TTC549 (cell line): ENCODE measurements at regions not wholly inside any gene's neighbourhood (a gene's known extent, or its start where the extent isn't known, plus 50 kb on each side); places are given as distances from the start of the nearest gene placed in this dataset.
"Not testable (repeated sequence)": the region's sequence is repeated elsewhere in the genome, so short reads cannot be mapped to it uniquely, and the experiment has no call there.

Source experiments
- FAIRE-seq: peaks from 2 replicates; lab custom pipeline; 2012; peaks lifted over from hg19 to GRCh38; lab: Jason Lieb, UNC

- no peak for FAIRE-seq
These were observed 232.8 kb upstream of the MCHR2 start for GRCh38 chr6:100226811-100227210.

- FAIRE-seq: not testable (repeated sequence)
These were observed 229.9 kb upstream of the MCHR2 start for GRCh38 chr6:100223952-100224351.

DNA sequence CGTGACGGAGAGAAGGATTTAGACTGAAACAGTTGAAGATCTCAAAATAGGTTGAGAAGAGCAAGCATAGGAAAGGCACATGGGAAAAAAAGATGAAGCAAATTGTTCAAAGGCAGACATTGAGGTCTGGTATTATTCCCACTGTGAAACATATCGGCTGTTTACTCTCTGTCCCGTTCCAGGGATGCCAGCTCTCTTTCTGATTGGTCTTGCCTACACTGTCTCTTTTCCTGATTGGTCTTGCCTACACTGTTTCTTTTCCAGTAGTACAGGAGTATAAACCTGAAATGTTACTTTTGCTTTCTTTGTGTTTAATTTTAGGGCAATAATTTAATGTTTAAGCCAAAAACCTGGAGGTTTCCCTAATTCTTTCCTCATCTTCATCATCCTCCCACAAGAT lies 226.5 kb upstream of the MCHR2 start:
- FAIRE-seq: no peak

DNA sequence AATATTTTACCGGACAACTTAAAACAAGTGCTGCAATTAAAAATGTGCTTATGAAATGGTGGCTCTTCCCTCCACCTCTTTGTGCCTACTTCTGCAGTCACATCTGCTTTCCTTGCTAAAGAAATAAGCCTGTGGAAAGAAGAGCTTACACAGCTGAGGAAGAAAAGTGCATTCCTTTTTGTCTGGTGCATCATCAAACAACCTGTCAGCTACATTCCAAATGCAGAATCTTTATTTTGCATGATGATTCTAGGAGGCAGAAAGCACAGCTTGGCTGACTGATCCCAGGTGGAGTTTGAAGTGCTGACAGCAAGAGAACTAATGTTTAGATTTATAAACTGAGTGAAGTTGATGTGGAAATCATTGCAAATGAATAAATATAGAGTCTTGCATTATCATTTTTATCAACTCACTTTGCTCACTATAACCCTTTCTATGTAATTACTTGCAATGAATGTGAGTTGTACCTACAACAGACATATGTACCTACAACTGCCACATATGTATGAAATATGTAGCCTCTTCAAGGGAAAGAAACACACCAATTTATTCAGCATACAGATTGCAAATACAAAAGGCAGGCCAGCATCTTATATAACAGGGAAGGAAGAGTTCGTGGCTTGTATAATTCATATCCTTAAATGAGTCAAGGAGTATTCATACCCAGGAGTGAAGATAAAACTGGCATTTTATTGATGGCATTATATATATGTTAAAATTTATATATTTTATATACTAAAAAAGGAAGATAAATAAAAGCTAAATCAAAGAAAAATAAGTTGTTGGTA lies 223.4 kb upstream of the MCHR2 start:
- no peak for FAIRE-seq

GRCh38 chr6:100216760-100217159 lies 222.7 kb upstream of the MCHR2 start:
- no peak for FAIRE-seq

GRCh38 chr6:100212131-100212530 lies 218.1 kb upstream of the MCHR2 start:
- FAIRE-seq: no peak

GRCh38 chr6:100210137-100211117 lies 216.4 kb upstream of the MCHR2 start:
- FAIRE-seq: no peak

DNA sequence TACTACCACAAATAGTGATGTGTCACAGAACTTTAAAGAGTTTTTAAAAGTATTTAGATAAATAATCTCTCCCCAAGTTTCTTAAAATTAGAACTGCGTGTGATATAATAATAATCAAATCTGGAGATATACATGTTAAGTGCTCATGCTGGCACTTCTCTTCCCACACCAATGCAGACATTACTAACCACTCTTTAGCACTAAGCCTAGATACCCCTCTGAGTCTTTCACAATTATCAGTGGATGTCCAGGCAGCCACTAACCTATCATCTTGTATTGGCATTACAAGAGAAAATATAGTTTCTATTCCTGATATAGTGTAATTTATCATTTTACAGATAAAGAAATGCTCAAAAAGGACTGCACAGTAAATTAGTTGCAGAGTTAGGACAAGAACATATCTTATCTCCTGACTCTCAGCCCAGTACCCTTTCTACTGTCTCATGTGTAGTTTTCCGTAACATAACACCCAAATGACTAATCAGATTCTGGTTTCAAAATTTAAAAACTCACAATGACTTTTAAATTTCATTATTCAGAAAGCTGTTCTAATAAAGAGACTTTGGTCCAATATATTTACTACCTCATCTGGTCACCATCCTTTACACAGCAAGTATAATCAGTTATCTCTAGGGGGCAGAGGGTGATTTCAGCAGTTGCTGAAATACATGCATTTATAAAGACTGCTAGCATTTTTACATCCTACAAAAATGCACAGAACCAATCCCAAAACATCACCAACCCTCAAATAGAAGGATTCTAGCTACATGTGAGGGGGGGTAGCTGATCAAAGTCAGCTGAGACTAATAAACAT lies 215.5 kb upstream of the MCHR2 start:
- FAIRE-seq: no peak

DNA sequence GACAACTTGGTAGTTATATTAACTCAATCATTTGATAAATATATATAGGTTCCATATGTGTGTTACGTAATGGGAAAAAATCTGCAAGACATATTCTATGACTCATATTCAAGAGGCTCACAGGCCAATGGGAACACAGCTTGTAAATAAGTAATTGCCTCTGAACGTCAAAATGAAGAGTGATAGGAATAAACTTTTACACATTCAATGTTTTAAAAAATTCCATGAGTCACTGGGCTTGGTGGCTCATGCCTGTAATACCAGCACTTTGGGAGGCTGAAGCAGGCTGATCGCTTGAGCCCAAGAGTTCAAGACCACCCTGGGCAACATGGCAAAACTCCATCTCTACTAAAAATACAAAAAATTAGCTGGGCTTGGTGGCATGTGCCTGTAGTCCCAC lies 209.4 kb upstream of the MCHR2 start:
- no peak for FAIRE-seq

DNA sequence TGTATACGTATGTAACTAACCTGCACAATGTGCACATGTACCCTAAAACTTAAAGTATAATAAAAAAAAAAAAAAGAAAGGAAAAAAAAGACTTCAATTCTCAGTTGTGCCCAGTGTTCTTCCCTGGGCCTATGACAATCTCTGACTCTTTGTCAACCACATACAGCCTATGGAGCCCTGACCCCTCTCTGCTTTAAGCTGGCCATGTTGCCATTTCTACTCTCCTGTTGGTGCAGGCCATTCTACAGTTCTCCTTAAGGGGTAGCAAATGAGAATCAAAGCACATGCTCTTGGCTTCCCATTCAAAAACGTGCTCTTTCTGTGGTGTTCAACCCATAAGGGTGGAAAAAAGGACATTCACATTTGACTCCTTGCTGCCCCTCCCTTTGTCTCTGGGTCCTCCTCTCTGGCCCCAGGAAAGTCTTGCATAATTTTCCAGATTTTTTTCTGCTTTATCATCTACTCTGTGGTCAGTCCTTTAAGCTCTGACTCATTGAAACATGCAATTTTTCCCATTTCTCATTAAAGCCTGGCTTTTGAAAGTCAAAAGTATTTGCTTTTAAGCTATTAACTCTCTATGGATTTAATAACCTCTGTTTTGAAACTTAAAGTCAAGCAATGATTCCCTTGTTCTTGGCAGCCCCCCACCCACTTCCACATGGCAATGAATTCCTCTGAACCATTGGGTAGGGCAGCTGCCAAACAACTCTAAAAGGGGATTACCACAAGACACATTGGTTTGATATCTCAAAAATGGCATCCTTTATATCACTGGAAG lies 208.6 kb upstream of the MCHR2 start:
- FAIRE-seq: no peak

GRCh38 chr6:100196214-100196982 lies 202.4 kb upstream of the MCHR2 start:
- FAIRE-seq: not testable (repeated sequence)

GRCh38 chr6:100195244-100195643 lies 201.2 kb upstream of the MCHR2 start:
- FAIRE-seq: not testable (repeated sequence)

DNA sequence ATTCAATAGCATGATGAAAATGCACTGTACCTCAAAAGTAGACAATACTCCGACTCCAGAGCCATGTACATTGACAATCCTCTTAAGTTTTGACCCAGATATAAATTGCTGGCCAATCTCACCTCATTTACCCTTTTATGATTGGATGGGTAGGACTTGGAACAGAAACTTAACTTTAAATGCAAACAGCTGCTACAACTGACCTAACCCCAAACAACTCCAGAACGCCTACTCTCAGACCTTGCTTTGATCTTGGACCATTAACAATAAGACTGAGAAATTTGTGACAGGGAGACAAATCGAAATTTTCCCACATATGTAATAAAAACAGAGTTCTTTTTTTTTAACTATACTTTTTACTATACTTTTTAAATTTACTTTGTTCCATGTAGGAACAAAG lies 200.5 kb upstream of the MCHR2 start:
- no peak for FAIRE-seq

GRCh38 chr6:100188754-100189153 lies 194.7 kb upstream of the MCHR2 start:
- no peak for FAIRE-seq

- no peak for FAIRE-seq
These were observed 192.5 kb upstream of the MCHR2 start for GRCh38 chr6:100186552-100186951.

DNA sequence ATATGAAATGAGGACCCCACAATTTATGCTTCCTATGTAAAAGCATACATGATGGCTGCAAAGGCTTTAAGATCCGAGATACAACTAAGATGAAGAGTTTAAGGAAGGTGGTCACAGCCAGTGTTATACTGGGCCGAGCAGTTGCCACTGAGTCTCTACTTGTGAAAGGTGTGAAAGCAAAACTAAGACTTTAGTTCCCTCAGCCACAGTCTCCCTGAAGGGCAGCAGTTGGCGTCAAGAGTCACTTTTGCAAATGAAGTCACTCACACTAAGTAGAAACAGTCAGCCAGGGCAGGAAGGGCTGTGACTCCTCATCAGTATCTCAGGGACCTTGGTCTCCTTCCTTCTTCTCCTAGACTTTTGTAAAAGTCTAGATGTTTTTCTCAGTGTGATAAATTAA lies 191.6 kb upstream of the MCHR2 start:
- FAIRE-seq: no peak

DNA sequence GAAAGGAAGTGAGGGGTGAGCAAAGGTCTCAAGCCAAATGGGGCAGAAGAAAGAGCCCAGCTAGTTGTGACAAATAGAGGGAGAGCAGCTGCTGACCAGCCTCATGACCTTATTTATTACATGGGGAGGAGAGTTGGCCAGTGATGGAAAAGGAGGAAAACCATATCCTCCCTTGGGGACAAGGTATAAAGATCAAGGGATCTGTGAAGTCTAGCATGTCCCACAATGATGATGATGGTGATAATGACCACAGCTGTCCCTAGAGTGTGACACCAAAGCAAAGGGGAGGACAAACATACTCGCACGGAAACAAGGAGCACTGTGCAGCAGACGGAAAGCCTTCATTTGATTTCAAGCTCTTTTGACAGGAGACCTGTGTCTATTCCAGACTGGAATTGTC lies 190.4 kb upstream of the MCHR2 start:
- FAIRE-seq: no peak

- no peak for FAIRE-seq
These were observed 188.3 kb upstream of the MCHR2 start for GRCh38 chr6:100182313-100182712.

DNA sequence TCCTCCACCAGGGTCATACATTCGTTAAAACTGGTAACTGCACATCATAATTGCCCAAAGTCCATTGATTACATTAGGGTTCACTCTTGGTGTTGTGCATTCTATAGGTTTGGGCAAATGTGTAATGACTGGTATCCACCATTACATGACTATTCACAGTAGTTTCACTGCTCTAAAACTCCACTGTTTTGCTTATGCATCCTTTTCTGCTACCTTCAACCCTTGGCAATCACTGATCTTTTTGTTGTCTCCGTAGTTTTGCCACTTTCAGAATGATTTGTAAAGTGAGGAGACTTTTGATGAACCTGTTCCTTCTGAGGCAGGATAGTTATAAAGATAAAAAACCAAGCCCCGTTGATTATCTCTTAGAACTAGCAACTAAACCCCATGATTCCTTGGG lies 187.3 kb upstream of the MCHR2 start:
- FAIRE-seq: no peak

GRCh38 chr6:100179576-100179975 lies 185.6 kb upstream of the MCHR2 start:
- no peak for FAIRE-seq

DNA sequence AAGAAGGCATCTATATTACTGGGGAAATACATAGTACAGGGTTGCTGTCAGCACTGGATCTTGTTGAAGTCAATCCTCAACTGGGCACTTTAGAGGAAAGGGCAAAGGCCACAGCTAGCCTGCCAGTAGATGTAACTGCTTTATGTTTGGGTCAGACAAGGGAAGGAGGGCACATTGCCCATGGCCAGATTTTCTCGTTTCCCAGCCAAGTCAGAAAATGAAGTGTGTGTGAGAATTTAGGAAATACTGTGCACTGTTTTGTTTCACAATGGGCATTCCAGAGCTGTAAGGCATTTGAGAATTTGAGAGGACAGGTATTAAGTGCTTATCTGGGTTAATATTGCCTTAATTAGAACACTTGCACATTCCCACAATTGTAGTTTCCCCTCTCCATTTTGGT lies 183.9 kb upstream of the MCHR2 start:
- no peak for FAIRE-seq
